Left ventricle myocardium inferior (tissue), 1 donor: ENCODE measurements at regions not wholly inside any gene's neighbourhood (a gene's known extent, or its start where the extent isn't known, plus 50 kb on each side); places are given as distances from the start of the nearest gene placed in this dataset.

ENCODE experiments used
- DNase-seq: peaks from one replicate; pipeline ENCODE4 v3.0.0-alpha.2; 2020
- H3K27ac ChIP-seq: fragments of 200-600 bp; replicated peaks from 2 replicates; pipeline ENCODE4 v1.8.0; 2021
- H3K27me3 ChIP-seq: fragments of 200-600 bp; 2 replicates; pipeline ENCODE4 v1.8.0; 2021; ENCODE audit warnings: low read depth
- H3K36me3 ChIP-seq: fragments of 200-600 bp; 2 replicates; pipeline ENCODE4 v1.8.0; 2021
- H3K4me1 ChIP-seq: fragments of 200-600 bp; 2 replicates; pipeline ENCODE4 v1.8.0; 2021
- H3K4me3 ChIP-seq: fragments of 200-600 bp; 2 replicates; pipeline ENCODE4 v1.8.0; 2021; ENCODE audit warnings: mild to moderate bottlenecking, moderate library complexity
- H3K9me3 ChIP-seq: fragments of 200-600 bp; replicated peaks from 2 replicates; pipeline ENCODE4 v1.8.0; 2021
- CTCF ChIP-seq: fragments of 200-600 bp; IDR thresholded peaks from 2 replicates; pipeline ENCODE4 v1.8.0; 2021; ENCODE audit warnings: antibody characterized with exemption, mild to moderate bottlenecking, borderline replicate concordance
- intact Hi-C: fragments of 100-400 bp; cut with micrococcal nuclease; formaldehyde crosslinking; loops from one replicate; pipeline ENCODE4 v1.11.0; 2022
- donor health status: DM: no; HTN: yes; CAD: no; lungs with severe emphysema.

GRCh38 chr17:27944546-27945332, 51.6 kb upstream of the LYRM9 start:
- no peaks in the 10 kb centered on the region for H3K4me1 ChIP-seq
- no peak overlapping the region for H3K4me3 ChIP-seq
- no peak for TF ChIP-seq CTCF
- H3K36me3 ChIP-seq: no peaks in the 10 kb centered on the region
- H3K27me3 ChIP-seq: no peaks in the 10 kb centered on the region
- intact Hi-C loops: no loop called here
- H3K27ac ChIP-seq: no peak overlapping the region
- DNase-seq: no peak
- peaks cover 3% of the 10 kb centered on the region for H3K9me3 ChIP-seq

DNA sequence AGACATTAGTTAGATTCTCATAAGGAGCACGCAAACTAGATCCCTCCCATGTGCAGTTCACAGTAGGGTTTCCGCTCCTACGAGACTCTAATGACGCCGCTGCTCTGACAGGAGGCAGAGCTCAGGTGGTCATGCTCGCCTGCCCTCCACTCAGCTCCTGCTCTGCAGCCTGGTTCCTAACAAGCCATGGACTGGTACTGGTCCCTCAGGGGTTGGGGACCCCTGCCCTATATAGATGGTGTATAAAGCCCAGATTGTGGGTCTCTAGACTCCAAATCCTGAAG, 52.1 kb upstream of the LYRM9 start:
- intact Hi-C loops: no loop called here
- no peaks in the 10 kb centered on the region for H3K27me3 ChIP-seq
- DNase-seq: no peak
- no peak overlapping the region for H3K27ac ChIP-seq
- peaks cover 3% of the 10 kb centered on the region for H3K9me3 ChIP-seq
- no peak for TF ChIP-seq CTCF
- H3K4me3 ChIP-seq: no peak overlapping the region
- no peaks in the 10 kb centered on the region for H3K4me1 ChIP-seq
- H3K36me3 ChIP-seq: no peaks in the 10 kb centered on the region

DNA sequence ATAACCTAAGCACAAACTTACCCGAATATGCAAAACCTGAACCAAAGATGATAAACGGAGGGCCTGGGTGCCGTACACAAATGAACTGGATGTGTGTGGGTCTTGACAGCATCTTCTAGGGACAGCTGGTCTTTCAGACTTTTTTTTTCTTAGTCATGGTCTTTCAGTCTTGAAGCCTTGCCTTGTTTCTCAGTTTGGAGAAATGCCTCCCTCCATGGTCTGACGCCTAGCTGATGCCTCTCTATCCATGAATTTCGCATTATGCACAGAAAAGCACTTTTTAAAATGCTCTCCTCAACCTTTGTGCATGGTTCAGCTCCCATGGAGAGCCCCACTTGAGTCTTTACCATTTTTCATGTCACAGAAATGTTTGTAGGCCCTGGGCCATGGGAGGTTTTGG, 52.8 kb upstream of the LYRM9 start:
- Histone ChIP-seq H3K36me3 (no peaks in the 10 kb centered on the region), H3K4me1 (no peaks in the 10 kb centered on the region), H3K9me3 (peaks cover 3% of the 10 kb centered on the region), H3K4me3 (no peak overlapping the region), H3K27ac (no peak overlapping the region), H3K27me3 (no peaks in the 10 kb centered on the region)
- intact Hi-C loops: no loop called here
- no peak for DNase-seq
- no peak for TF ChIP-seq CTCF

GRCh38 chr17:27946513-27946912, 53.3 kb upstream of the LYRM9 start:
- peaks cover 3% of the 10 kb centered on the region for H3K9me3 ChIP-seq
- H3K36me3 ChIP-seq: no peaks in the 10 kb centered on the region
- H3K4me3 ChIP-seq: no peak overlapping the region
- H3K27me3 ChIP-seq: no peaks in the 10 kb centered on the region
- intact Hi-C loops: no loop called here
- no peak overlapping the region for H3K27ac ChIP-seq
- no peak for DNase-seq
- H3K4me1 ChIP-seq: peaks cover under 1% of the 10 kb centered on the region
- no peak for TF ChIP-seq CTCF

- Histone ChIP-seq H3K4me3 (no peak overlapping the region), H3K36me3 (no peaks in the 10 kb centered on the region), H3K9me3 (peaks cover 3% of the 10 kb centered on the region), H3K27me3 (no peaks in the 10 kb centered on the region), H3K4me1 (peaks cover 6% of the 10 kb centered on the region), H3K27ac (no peak overlapping the region)
- intact Hi-C loops: no loop called here
- no peak for DNase-seq
- TF ChIP-seq CTCF: no peak
Observed at GRCh38 chr17:27947005-27947406, 53.8 kb upstream of the LYRM9 start.
